GM12878 (cell line): ENCODE measurements at regions not wholly inside any gene's neighbourhood (a gene's known extent, or its start where the extent isn't known, plus 50 kb on each side); places are given as distances from the start of the nearest gene placed in this dataset.

ENCODE experiments used
- ATAC-seq: fragments of 200-7000 bp; cut with Tn5 transposase; 3 replicates; pipeline ENCODE4 v1.9.1; 2020; ENCODE audit warnings: mild to moderate bottlenecking, moderate library complexity
- BruUV-seq: library from RNA; stranded (reverse); fragments of 400-500 nt; replicated peaks from 2 replicates; lab custom pipeline; 2021; lab: Mats Ljungman, UMichigan
- CTCF ChIA-PET: fragments of 300-600 bp; sonication (Branson Sonifier 250); formaldehyde crosslinking; extraction: SDS; loops from one replicate; lab custom pipeline; 2021; ENCODE audit warnings: inconsistent platforms; lab: Yijun Ruan, JAX
- POLR2A ChIA-PET: fragments of 350-600 bp; formaldehyde crosslinking; extraction: SDS; loops from one replicate; lab custom pipeline; 2021; ENCODE audit warnings: inconsistent platforms; lab: Charles Lee
- RAD21 ChIA-PET: fragments of 300-600 bp; sonication (Branson Sonifier 250); formaldehyde crosslinking; loops from one replicate; lab custom pipeline; 2023; ENCODE audit warnings: antibody characterized with exemption; ENCODE audit not compliant: unreplicated experiment; lab: Charles Lee
- SMC1A ChIA-PET: fragments of 300-600 bp; sonication (Branson Sonifier 250); formaldehyde crosslinking; loops from one replicate; lab custom pipeline; 2023; ENCODE audit not compliant: unreplicated experiment, uncharacterized antibody; lab: Charles Lee
- DNase-seq: peaks from one replicate; pipeline ENCODE4 v3.0.0-alpha.2; 2011; ENCODE audit warnings: low read depth, low spot score
- FAIRE-seq: peaks from 3 replicates; lab custom pipeline; 2011; peaks lifted over from hg19 to GRCh38; lab: Jason Lieb, UNC
- H2AFZ ChIP-seq: 2 replicates; pipeline ENCODE4 v1.6.0; 2011; ENCODE audit warnings: low read depth, low read length, control low read depth; ENCODE audit not compliant: control insufficient read depth
- H3K27ac ChIP-seq: 2 replicates; pipeline ENCODE4 v1.5.1; 2011; ENCODE audit warnings: control low read depth; ENCODE audit not compliant: control insufficient read depth, insufficient read depth
- H3K27me3 ChIP-seq, 2 experiments: replicated peaks in 1 of 2; 2 replicates each; pipeline versions ENCODE4 v1.6.0 to v1.6.1; 2011; ENCODE audit warnings: low read length in 1 of 2; ENCODE audit not compliant: control insufficient read depth in 2 of 2, insufficient read depth in 2 of 2
- H3K36me3 ChIP-seq, 2 experiments: 2 replicates each; pipeline ENCODE4 v1.5.1; 2011; ENCODE audit warnings: low read length in 1 of 2; ENCODE audit not compliant: control insufficient read depth in 2 of 2, insufficient read depth in 2 of 2
- H3K4me1 ChIP-seq: 2 replicates; pipeline ENCODE4 v1.6.1; 2011; ENCODE audit warnings: mild to moderate bottlenecking, low read length, moderate library complexity, mixed read lengths; ENCODE audit not compliant: control insufficient read depth, insufficient read depth
- H3K4me2 ChIP-seq: 2 replicates; pipeline ENCODE4 v1.6.0; 2011; ENCODE audit warnings: control low read depth; ENCODE audit not compliant: control insufficient read depth, insufficient read depth
- H3K4me3 ChIP-seq: fragments of 200-600 bp; sonication (generic); 2 replicates; pipeline ENCODE4 v1.5.1; 2016
- H3K79me2 ChIP-seq: 2 replicates; pipeline ENCODE4 v1.6.0; 2011; ENCODE audit warnings: low read length; ENCODE audit not compliant: control insufficient read depth, insufficient read depth
- H3K9ac ChIP-seq: 2 replicates; pipeline ENCODE4 v1.8.0; 2011; ENCODE audit warnings: low read length, control low read depth, mixed read lengths; ENCODE audit not compliant: control insufficient read depth, insufficient read depth
- H3K9me3 ChIP-seq: replicated peaks from 3 replicates; pipeline ENCODE4 v1.5.1; 2011; ENCODE audit warnings: mild to moderate bottlenecking, low read length; ENCODE audit not compliant: control insufficient read depth, insufficient read depth
- H4K20me1 ChIP-seq: 2 replicates; pipeline ENCODE4 v1.6.0; 2011; ENCODE audit not compliant: control insufficient read depth, insufficient read depth
- ASH2L ChIP-seq: fragments of 300-600, 200-600 bp; sonication (generic); IDR thresholded peaks from 2 replicates; pipeline ENCODE4 v1.6.1; 2017; ENCODE audit warnings: low read depth, mild to moderate bottlenecking, borderline replicate concordance
- BHLHE40 ChIP-seq, 2 experiments: fragments of 450-650 bp in 1 of 2; IDR thresholded peaks; 2 replicates each; pipeline ENCODE4 v1.6.1; 2011 to 2017; ENCODE audit warnings: low read depth in 2 of 2, borderline replicate concordance in 1 of 2, improper control_type of control experiment in 1 of 2, low read length in 1 of 2, mild to moderate bottlenecking in 1 of 2
- HDGF ChIP-seq: fragments of 450-650 bp; IDR thresholded peaks from 2 replicates; pipeline ENCODE4 v1.6.1; 2016; ENCODE audit warnings: antibody characterized with exemption
- IRF4 ChIP-seq: IDR thresholded peaks from 2 replicates; pipeline ENCODE4 v1.6.1; 2011; ENCODE audit warnings: low read depth, low read length
- LARP7 ChIP-seq: fragments of 450-650 bp; IDR thresholded peaks from 2 replicates; pipeline ENCODE4 v1.6.1; 2017; ENCODE audit warnings: mild to moderate bottlenecking
- MYB ChIP-seq: fragments of 150-350 bp; IDR thresholded peaks from 2 replicates; pipeline ENCODE4 v1.6.1; 2014; ENCODE audit warnings: mild to moderate bottlenecking, low read depth, low read length, borderline replicate concordance
- NFIC ChIP-seq: IDR thresholded peaks from 2 replicates; pipeline ENCODE4 v1.6.1; 2012; ENCODE audit warnings: low read depth, mild to moderate bottlenecking, inconsistent platforms, low read length, moderate library complexity
- NR2F1 ChIP-seq: fragments of 450-650 bp; conservative IDR thresholded peaks from 2 replicates; pipeline ENCODE4 v1.6.1; 2017; ENCODE audit warnings: mild to moderate bottlenecking
- RB1 ChIP-seq: fragments of 450-650 bp; formaldehyde crosslinking; IDR thresholded peaks from 2 replicates; pipeline ENCODE4 v1.6.1; 2017; ENCODE audit warnings: mild to moderate bottlenecking, borderline replicate concordance
- RBBP5 ChIP-seq: fragments of 200-600 bp; sonication (generic); conservative IDR thresholded peaks from 2 replicates; pipeline ENCODE4 v1.6.1; 2016
- RCOR1 ChIP-seq: conservative IDR thresholded peaks from 2 replicates; pipeline ENCODE4 v1.6.1; 2012; ENCODE audit warnings: low read depth, low read length, improper control_type of control experiment
- SMAD1 ChIP-seq: fragments of 450-650 bp; IDR thresholded peaks from 2 replicates; pipeline ENCODE4 v1.6.1; 2018; ENCODE audit warnings: mild to moderate bottlenecking, low read depth; ENCODE audit not compliant: partially characterized antibody
- SREBF1 ChIP-seq: IDR thresholded peaks from 2 replicates; pipeline ENCODE4 v1.6.1; 2012; ENCODE audit warnings: mild to moderate bottlenecking, low read length
- TARDBP ChIP-seq: IDR thresholded peaks from 2 replicates; pipeline ENCODE4 v1.6.1; 2016; ENCODE audit warnings: borderline replicate concordance
- YBX1 ChIP-seq: fragments of 450-650 bp; IDR thresholded peaks from 2 replicates; pipeline ENCODE4 v1.6.1; 2016; ENCODE audit warnings: antibody characterized with exemption
- ZNF217 ChIP-seq: fragments of 450-650 bp; IDR thresholded peaks from 2 replicates; pipeline ENCODE4 v1.6.1; 2017; ENCODE audit warnings: antibody characterized with exemption, mild to moderate bottlenecking
- ZNF24 ChIP-seq: fragments of 450-650 bp; IDR thresholded peaks from 2 replicates; pipeline ENCODE4 v1.6.1; 2017; ENCODE audit warnings: antibody characterized with exemption, mild to moderate bottlenecking
- WGBS: methylation state at CpG from one replicate; pipeline ENCODE4 v1.1.6; 2016; ENCODE audit warnings: low lambda C conversion rate; ENCODE audit not compliant: insufficient replicate concordance, insufficient coverage; ENCODE audit errors: missing lambda C conversion rate; 5-methylcytosine and 5-hydroxymethylcytosine counted together
- in situ Hi-C: fragments of 300-500 bp; cut with MboI; formaldehyde crosslinking; loops from 9 replicates; pipeline ENCODE4 v1.14.3; 2018; ENCODE audit warnings: mixed read lengths
- intact Hi-C: fragments of 100-400 bp; cut with micrococcal nuclease; formaldehyde crosslinking; loops from one replicate; pipeline ENCODE4 v1.14.2; 2022; ENCODE audit not compliant: unreplicated experiment
- TF ChIP-seq, protein P1 (sequence below): fragments of 450-650 bp; IDR thresholded peaks from 2 replicates; pipeline ENCODE4 v1.6.1; 2016; ENCODE audit warnings: mild to moderate bottlenecking
- TF ChIP-seq, protein P2 (sequence below): fragments of 450-650 bp; formaldehyde crosslinking; IDR thresholded peaks from 2 replicates; pipeline ENCODE4 v1.4.0; 2020; ENCODE audit warnings: mild to moderate bottlenecking, moderate library complexity

DNA sequence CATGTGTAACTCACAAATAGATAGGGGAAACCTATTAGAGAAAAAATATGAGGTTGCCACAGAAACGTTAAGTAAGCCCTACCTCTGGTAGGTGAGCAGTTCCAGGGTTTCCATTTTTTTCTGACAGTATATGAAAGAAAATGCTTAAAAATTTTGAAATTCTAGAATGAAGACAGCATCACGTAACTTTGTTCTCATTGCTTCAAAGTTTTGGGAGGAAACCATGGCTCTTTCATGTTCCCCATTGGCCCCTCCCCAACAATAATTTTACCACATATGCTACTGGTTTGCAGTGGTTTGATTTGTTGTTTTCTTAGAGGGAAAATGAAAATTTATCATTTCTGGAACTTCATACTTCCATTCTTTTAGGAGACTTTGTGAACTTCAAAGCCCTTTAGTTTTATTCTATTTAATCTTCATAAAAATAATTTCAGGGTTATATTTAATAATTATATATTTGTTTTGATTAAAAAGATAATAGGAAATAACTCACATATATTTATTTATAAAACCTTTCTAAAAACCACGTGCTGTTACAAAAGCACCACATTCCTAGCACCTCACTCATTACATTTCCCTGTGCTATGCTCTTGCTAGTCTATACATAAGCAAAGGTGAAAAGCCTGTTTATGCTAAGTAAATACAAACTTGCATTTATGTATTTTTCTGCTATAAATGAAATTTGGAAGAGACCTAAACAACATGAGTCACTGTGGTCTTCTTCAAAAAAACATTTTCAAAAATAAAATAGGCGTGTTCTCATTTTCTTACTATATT lies 113.4 kb downstream of the CASP12 start:
- Histone ChIP-seq H4K20me1 (no peaks in the 10 kb centered on the region), H3K9me3 (no peaks in the 10 kb centered on the region), H3K4me2 (no peak overlapping the region), H2AFZ (no peak overlapping the region), H3K4me1 (no peaks in the 10 kb centered on the region), H3K9ac (no peak overlapping the region), H3K79me2 (no peaks in the 10 kb centered on the region), H3K27ac (no peak overlapping the region), H3K27me3 (no peaks in the 10 kb centered on the region), H3K4me3 (no peak overlapping the region), H3K36me3 (no peaks in the 10 kb centered on the region)
- intact Hi-C loops = no loop called here
- no peak for FAIRE-seq
- CTCF ChIA-PET = no interaction called here
- SMC1A ChIA-PET = no interaction called here
- in situ Hi-C loops = no loop called here
- TF ChIP-seq IRF4 (no peak), NR2F1 (no peak), MYB (no peak), RBBP5 (no peak), LARP7 (no peak), HDGF (no peak), YBX1 (no peak), SMAD1 (no peak), ZNF24 (no peak), RB1 (no peak), RCOR1 (no peak), BHLHE40 (IDR thresholded peaks at IDR 0.05; ENCODE audit: borderline replicate concordance in 1 of 2, low read depth in 2 of 2, low read length in 1 of 2) (no peak), NFIC (no peak), SREBF1 (no peak), ZNF217 (no peak), ASH2L (no peak), TARDBP (no peak)
- TF ChIP-seq, protein P1, sequence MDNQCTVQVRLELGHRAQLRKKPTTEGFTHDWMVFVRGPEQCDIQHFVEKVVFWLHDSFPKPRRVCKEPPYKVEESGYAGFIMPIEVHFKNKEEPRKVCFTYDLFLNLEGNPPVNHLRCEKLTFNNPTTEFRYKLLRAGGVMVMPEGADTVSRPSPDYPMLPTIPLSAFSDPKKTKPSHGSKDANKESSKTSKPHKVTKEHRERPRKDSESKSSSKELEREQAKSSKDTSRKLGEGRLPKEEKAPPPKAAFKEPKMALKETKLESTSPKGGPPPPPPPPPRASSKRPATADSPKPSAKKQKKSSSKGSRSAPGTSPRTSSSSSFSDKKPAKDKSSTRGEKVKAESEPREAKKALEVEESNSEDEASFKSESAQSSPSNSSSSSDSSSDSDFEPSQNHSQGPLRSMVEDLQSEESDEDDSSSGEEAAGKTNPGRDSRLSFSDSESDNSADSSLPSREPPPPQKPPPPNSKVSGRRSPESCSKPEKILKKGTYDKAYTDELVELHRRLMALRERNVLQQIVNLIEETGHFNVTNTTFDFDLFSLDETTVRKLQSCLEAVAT = no peak
- TF ChIP-seq, protein P2, sequence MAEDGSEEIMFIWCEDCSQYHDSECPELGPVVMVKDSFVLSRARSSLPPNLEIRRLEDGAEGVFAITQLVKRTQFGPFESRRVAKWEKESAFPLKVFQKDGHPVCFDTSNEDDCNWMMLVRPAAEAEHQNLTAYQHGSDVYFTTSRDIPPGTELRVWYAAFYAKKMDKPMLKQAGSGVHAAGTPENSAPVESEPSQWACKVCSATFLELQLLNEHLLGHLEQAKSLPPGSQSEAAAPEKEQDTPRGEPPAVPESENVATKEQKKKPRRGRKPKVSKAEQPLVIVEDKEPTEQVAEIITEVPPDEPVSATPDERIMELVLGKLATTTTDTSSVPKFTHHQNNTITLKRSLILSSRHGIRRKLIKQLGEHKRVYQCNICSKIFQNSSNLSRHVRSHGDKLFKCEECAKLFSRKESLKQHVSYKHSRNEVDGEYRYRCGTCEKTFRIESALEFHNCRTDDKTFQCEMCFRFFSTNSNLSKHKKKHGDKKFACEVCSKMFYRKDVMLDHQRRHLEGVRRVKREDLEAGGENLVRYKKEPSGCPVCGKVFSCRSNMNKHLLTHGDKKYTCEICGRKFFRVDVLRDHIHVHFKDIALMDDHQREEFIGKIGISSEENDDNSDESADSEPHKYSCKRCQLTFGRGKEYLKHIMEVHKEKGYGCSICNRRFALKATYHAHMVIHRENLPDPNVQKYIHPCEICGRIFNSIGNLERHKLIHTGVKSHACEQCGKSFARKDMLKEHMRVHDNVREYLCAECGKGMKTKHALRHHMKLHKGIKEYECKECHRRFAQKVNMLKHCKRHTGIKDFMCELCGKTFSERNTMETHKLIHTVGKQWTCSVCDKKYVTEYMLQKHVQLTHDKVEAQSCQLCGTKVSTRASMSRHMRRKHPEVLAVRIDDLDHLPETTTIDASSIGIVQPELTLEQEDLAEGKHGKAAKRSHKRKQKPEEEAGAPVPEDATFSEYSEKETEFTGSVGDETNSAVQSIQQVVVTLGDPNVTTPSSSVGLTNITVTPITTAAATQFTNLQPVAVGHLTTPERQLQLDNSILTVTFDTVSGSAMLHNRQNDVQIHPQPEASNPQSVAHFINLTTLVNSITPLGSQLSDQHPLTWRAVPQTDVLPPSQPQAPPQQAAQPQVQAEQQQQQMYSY (CRISPR knock-in tag) = no peak
- WGBS = 32% methylated on average over 4 of the region's 4 CpGs
- no TSS peak for BruUV-seq
- POLR2A ChIA-PET = no interaction called here
- ATAC-seq = no peak
- no peak for DNase-seq
- RAD21 ChIA-PET = no interaction called here
